SIG-M5 treated with dmso at 0.1 percent for 504 hours (cell line): ENCODE measurements at regions not wholly inside any gene's neighbourhood (a gene's known extent, or its start where the extent isn't known, plus 50 kb on each side); places are given as distances from the start of the nearest gene placed in this dataset.

Experiments used
- DNase-seq: peaks from one replicate; lab custom pipeline; 2025; ENCODE audit not compliant: unreplicated experiment; lab: John Stamatoyannopoulos, UW

DNA sequence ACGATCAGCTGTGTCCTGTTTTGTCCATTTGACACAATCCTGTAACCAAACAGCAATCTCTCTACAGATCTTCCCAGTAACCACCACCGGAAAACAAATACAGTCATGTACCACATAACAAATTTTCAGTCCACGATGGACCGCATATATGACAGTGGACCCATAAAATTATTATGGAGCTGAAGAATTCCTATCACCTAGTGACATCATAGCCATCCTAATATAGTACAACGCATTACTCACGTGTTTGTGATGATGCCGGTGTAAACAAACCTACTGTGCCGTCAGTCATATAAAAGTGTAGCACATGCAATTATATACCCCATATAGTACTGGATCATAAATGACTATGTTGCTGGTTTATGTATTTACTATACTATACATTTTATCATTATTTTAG, 133.7 kb upstream of the EDNRA start:
- DNase-seq: no peak

DNA sequence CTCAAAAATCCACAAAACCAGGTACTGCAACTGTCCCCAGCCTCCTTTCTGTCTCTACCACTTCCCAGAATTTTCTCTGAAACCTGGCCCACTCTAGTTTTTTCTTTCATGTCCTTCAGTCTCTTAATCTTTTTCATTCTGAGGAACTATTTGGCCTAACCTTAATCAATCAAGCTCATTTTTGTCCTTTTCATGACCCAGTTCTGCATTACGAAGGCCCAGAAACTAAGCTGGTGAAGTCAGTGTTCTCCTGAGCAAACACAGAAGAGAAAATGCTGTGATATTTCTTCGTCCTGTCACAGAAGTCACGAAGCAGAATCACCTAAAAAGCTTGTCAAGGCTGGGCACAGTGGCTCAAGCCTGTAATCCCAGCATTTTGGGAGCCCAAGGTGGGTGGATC, 131.7 kb upstream of the EDNRA start:
- no peak for DNase-seq

DNA sequence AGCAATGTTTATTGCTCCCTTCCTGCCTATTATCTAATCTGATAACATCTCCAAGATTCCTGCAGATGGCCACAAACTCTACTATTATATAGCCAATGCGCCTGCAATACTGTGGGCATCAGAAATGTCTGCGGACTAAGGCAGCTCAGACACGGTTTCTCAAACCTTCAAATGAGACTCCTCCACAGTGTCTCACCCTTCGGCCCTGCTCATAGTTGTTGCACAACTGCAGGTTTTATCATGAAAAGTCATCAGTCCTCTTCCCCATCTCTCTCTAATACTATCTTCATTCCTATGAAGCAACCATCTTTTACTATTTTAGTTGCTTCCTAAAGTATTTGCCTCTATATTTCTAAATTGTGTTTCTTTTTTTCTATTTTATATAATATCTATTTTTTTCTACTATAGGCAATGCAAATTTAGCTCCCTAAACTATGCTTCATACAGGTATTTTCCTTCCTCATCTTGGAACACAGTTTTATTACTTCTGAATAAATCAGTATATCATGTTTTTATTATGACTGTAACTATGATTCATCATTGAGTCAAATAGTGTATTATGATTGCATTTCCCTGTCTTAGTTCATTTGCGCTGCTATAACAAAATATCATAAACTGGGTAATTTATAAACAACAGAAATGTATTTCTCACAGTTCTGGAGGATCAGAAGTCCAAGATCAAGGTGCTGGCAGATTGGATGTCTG, 129.7 kb upstream of the EDNRA start:
- no peak for DNase-seq

DNA sequence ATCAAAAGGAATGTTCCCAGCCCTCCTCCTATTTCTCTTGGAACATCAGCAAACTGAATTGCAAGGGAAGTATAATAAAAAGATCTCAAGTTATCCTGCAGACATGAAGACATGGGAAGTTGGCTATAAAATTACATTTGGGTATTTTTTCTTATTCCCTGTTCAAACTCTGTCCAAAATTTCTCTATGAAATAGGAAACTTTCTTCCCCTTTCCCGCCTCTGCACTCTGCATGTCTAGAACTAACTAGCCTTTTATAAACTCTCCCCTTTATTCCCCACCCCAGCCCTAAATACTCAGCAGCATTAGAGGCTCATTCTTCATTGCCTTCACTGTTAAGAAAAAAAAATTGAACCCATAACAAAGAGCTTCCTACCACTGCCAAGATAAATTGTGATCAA, 126.7 kb upstream of the EDNRA start:
- no peak for DNase-seq

DNA sequence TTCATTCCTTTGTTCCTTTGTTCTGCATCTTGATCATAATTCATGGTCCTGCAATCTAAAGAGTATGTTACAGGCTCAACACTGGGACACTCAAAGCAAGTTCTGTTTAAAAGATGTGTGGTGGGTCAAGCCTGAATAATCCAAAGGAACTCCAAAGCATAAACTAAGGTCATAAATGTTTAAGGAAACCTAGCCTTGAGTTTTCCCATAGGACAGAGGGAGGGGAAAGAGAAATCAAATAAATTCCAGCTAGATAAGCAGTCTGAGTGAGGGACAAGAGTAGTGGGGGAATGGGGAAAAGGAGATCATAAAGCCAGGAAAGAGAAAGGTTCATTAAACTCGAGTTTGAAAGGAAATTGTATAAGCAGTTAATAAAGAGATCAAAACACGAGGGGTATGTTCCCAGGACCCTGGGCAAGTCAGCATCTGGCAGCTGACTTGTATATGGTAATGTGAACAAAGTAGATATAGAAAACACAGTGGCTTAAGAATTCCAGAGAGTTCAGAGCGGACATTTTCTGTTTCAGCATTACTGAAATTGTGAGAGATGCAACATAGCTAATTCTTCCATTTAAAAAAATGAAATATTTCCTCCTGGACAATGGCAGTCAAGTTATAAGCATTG, 125.8 kb upstream of the EDNRA start:
- no peak for DNase-seq

DNA sequence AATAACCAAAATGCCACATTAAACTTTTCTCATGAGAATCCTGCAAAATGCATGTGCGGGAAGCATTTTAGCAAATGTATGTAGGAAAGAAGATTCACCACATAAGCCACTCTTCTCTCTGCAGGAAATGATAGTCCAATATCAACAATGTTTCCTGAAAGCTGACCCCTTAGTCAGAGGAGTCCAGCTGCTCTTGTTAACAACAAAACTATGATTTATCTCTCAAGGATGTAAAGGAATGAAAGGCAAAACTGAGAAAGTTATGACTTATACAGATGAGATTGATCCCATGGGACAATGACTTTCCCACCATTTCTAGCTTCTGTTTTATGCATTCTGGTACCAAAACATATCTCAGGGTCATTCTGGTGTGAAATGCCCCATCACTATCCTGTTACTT, 125.0 kb upstream of the EDNRA start:
- DNase-seq: no peak

DNA sequence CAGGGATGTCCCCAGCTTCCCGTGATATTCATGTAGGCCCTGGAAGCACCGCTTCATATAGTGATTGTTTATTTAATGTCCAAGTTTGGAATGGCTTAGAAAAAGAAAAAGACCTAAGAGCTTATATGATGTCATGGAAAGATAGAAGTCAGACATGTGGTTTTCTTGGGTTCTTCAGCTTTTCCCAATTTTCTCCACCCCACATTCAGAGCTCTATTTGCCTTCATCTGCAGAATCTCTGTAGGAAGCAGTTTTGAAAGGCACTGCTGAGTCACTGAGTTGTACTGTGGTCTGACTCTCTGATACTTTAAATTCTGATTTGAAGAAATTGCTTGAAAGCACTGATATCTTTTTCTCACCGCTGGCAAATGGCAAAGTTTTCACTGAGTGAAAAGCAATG, 120.6 kb upstream of the EDNRA start:
- DNase-seq: no peak

DNA sequence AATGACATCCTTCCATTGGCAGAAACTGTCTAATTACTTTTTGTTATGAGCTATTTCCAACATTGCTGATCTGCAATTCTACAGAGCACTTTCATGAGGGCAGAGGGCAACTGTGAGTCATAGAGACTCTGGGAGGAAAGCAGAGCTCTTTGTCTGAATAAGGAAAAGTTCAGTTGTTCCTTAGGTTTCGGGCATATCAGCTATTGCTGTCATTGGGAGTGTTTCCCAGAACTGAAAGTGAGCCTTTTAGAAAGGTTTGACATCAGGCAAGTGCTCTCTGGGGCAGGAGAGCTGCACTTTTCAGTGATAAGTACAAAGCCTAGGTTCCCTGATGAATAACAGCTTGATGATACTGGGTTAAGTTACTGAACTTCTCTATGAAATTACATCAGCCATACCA, 119.2 kb upstream of the EDNRA start:
- no peak for DNase-seq

DNA sequence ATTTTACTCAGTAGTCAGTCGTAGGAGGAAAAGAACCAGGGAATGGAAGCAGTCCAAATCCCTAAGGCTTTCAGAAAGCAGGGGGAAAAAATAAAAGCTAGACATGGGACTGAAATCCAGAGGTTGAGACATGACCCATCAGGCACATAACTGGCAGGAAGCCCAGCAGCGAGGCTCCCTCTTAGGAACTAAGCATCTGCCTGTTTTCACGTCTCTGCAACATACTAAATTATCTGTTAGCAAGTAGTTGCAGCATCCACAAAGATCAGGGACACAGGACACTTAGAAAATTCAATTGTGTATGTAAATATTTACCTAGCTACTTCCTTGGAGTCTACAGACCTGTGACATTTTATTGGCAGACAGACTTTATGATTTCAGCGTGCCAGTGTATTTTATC, 118.0 kb upstream of the EDNRA start:
- no peak for DNase-seq

DNA sequence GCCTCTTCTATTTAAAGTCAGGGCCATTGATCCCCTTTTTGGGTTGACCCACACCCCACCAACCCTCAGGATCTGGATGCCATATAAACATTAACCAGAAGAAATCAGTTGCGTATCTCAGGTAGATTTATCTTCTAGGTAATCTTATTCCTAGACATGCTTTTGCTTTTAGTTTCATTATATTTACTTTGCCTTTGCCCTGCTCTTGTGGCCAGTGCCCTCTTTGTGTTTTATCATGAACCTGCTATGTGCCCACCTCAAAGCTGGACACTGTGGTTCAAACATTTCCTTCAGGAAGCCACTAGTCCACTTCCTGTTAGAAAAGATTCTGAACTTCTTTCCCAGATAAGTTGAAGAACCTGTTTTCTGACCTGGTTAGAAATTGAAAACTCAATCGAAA, 117.4 kb upstream of the EDNRA start:
- DNase-seq: no peak

DNA sequence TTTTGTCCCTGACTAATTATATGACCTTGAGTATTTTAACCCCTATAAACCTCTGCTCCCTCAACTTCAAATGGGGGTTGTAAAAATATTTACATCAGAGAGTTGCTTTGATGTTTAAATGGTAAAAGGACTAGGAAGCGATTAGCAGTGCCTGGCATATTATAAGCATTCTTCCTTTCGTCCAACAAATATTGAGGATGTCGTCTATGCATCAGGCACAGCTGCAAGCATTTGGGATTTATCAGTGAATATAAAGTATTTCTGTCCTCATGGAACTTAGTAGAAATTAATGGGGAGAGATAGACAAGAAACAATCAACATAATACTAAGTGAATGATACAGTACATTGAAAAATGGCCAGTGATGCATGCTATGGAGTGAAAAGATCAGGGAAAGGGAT, 115.5 kb upstream of the EDNRA start:
- DNase-seq: no peak

DNA sequence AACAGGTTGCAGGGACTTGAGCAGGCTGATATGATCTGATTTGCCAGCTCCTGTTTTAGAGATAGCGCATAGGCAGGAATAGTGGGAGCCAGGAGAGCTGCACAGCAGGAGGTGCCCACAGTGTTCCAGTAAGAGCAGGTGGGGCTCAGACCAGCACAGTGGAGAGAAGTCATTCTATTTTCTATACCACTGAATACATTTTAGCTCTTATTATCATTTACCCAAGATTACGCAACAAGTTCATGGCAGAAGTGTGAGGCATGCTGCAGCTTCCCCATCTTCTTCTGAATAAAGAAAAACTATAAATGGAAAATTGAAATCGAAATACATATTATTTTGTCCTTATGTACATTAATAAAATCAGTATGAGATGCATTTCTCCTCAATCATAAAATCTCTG, 114.7 kb upstream of the EDNRA start:
- no peak for DNase-seq

DNA sequence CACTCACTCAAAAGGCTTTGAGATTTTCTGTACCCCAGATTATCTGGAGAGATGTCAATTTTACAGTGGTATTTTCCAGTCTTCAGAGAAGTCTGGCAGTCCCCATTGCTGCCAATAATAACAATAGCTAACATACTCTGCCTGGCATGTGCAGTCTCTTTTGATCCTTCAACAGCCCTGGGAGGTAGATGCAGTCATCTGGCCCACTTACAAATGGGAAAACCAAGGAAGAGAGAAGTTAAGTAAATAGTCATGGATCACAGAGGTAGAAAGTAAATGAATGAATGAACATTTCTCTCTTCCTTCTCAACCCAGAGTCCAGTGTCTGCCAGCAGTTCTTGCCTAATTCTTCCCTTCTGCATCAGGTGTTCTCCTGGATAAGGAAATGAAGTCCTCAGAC, 113.0 kb upstream of the EDNRA start:
- no peak for DNase-seq

DNA sequence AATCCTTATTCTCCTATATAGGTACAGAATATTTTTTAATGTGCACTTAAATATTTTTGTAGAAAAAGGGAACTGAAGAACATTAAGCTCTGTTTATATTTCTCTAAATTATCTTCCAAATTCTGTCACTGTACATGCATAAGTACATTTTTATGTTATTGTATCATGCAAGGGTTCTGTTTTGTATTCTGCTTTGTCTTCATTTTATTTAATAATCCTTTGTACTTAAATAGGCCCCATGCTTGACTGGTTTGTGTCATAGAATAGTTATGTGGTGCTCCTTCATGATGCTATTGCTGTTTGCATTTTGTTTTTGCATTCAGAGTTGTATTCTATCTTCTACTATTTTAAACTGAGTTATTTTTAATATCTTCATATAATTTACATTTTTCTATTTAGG, 111.9 kb upstream of the EDNRA start:
- DNase-seq: no peak

DNA sequence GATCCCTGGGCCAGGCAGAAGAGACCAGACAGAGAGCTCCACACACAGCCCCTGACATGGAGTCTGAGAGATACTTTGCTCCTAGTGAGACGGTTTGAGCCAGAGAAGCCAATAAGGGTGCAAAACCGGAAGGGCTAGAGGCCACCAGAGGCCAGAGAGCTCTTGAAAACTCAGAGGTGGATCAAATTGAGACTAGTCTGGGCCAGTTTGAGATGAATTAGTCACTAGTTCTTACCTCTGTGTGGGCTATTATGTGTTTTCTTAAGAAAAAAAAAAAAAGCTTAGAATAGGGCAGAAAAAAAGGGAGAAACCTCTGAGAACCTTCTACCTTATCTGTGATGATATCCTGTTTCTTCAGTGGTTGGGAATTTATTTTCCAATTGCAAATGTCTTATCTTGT, 110.4 kb upstream of the EDNRA start:
- no peak for DNase-seq

DNA sequence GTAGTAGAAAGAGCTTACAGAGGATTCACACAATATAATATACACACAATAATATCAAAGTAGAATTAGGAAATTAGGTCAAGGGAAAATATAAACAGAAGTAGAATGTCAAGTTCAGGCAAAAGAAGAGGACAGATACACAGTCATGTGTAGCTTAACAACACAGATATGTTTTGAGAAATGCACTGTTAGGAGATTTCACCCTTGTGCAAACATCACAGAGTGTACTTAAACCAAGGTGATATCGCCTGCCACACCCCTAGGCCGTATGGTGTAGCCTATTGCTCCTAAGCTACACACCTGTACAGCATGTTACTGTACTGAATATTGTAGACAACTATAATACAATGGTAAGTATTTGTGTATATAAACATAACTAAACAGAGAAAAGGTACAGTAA, 110.0 kb upstream of the EDNRA start:
- DNase-seq: no peak

DNA sequence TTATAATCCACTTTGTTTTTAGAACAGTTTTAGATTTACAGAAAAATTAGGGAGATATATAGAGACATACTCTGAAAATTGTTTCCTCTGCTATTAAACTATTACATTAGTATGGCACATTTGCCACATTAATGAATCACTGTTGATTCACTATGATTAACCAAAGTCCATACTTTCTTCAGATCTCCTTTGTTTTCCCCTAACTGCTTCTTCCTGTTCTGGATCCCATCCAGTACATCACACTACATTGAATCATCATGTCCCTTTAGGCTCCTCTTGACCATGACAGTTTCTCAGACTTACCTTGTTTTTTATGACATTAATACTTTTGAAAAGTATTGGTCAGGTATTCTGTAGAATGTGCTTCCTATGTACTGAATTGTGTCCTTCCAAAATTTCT, 109.2 kb upstream of the EDNRA start:
- DNase-seq: no peak

DNA sequence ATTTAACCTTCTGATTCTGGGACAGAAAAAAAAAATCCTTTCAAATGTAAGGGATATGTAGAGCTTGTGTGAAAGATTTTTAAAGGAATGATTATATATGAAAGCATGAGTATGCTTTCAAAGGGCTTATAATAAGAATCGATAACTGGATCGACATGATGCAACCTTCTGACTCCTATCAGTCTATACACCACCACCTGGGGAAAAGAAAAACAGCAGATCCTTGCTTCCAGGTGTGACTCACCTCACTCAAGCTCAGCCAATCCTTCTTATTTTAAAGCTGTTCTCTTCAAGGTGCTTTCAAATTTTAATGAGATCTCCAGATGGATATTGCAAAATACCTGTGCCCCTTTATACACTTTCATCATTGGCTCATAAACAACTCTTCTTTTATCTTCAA, 102.1 kb upstream of the EDNRA start:
- no peak for DNase-seq

DNA sequence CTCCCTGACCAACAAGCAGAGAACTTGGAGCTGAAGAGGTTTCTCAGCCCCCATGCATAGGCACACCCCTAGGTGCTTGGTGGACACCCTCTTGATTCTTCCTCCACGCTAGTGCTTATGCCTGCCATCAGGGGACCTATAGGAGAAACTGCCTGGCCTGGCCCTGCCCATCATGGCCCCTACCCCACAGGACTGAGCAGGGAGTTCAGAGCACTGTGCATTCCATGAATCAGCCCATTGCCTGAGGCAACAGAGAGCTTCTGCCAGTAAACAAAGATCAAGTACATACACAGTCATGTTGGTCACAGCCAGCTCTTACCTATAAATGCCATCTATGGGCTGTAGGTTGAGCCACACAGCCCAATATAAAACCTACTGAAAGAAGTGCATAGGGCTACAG, 99.1 kb upstream of the EDNRA start:
- no peak for DNase-seq

DNA sequence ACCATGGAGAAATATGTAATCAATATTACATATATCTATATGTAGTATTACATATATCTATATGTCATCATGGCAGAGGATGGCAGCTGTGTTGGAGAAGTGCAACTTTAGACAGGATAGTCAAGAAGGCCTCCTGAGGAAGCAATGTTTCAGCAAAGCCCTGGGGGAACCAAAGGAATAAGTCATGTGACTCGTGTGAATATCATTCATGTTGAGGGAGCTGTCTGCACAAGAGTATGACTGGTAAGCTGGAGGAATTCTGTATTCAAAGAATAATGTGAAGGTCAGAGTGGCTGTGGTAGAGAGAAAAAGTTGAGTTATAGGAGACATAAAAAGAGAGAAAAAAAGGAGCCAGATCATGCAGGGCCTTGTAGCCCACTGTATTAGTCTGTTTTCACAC, 92.9 kb upstream of the EDNRA start:
- DNase-seq: no peak

DNA sequence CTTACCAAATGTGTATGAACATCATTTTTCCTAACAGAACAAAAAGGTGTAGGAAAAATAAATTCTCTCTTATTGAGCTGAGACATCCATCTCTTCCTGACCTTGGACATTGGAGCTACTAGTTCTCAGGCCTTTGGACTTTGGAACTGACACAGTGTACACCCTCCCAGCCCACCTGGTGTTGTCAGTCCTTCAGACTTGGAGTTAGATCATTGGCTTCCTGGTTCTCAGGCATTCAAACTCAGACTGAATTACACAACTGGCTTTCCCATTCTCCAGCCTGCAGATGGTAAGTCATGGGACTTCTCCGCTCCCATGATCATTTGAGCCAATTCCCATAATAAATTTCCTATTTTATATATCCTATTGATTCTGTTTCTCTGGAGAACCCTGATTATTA, 84.8 kb upstream of the EDNRA start:
- no peak for DNase-seq

DNA sequence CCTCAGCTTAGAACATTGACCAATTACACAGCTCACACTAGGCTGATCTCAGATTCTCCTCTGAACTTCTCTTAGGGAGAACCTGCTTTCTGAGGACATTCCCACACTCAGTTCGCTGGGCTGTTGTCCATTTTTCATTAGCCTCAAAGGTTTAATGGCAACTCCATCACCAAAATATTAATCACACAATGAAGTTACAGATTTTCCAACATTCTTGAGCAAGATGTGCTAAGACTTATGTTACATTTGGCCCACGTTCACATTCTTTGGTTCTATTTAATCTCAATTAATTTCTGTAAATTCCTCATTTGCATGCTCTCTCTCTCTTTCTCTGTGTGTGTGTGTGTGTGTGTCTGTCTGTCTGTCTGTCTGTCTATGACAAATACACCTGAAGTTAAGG, 82.3 kb upstream of the EDNRA start:
- DNase-seq: no peak

DNA sequence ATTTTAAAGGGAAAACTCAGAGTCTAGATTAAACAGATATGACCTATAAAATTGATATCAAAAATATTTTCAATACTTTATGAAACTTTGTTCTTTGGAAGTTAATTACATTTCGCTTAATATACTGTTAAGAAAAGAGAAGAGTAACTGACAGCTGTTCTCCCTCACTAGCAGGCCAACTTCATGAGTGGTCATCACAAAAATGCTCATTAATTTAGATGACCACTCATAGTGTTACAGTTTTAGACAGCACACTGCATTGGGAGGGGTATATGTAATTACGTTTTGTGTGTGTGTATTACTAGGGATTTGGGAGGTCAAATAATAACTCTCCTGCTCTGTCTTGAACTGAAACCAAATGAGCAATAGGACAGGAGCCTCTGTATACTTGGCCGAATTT, 80.2 kb upstream of the EDNRA start:
- no peak for DNase-seq
